Dedifferentiated amniotic fluid mesenchymal stem cell (primary cell): ENCODE measurements at regions not wholly inside any gene's neighbourhood (a gene's known extent, or its start where the extent isn't known, plus 50 kb on each side); places are given as distances from the start of the nearest gene placed in this dataset.
"Not testable (repeated sequence)": the region's sequence is repeated elsewhere in the genome, so short reads cannot be mapped to it uniquely, and the experiment has no call there.

ENCODE experiments used
- DNase-seq: peaks from one replicate; pipeline ENCODE4 v3.0.0-alpha.2; 2016; ENCODE audit errors: extremely low spot score

DNA sequence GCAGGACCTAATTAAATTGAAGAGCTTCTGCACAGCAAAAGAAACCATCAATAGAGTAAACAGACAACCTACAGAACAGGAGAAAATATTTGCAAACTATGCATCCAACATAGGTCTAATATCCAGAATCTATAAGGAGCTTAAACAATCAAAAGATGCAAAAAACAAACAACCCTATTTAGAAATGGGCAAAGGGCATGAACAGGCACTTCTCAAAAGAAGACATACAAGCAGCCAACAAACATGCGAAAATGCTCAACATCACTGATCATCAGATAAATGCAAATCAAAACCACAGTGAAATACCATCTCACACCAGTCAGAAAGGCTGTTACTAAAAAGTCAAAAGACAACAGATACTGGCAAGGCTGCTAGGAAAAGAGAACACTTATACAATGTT lies 189.2 kb downstream of the CYP26B1 start:
- not testable (repeated sequence) for DNase-seq

DNA sequence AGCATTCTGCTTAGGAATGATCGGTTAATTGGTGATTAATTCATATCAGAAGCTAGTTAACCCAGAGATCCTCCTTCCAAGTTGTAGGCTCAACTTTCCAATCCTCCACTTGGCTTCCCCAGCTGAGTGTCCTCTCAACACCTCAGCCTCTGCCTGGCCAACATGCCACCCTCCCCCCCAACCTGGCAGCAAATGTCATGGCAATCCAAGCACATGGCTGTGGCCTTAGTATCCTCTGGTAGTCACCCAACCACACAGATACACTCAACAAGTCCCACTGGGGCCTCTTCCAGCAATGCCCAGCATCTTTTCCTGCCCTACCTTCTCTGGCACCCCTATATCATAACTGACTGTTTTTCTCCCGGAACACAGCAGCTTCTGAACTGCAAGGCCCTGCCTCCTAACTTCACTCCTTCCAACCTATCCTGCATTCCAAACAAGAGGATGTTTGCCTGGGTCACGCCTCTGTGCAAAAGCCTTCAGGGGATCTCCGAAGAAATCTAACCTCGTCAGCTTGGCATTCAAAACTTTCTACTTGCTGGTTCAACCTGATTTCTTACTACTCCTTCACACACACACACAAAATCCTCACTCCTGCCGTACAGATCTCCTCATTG lies 195.0 kb downstream of the CYP26B1 start:
- peak; percentile 62 for DNase-seq

DNA sequence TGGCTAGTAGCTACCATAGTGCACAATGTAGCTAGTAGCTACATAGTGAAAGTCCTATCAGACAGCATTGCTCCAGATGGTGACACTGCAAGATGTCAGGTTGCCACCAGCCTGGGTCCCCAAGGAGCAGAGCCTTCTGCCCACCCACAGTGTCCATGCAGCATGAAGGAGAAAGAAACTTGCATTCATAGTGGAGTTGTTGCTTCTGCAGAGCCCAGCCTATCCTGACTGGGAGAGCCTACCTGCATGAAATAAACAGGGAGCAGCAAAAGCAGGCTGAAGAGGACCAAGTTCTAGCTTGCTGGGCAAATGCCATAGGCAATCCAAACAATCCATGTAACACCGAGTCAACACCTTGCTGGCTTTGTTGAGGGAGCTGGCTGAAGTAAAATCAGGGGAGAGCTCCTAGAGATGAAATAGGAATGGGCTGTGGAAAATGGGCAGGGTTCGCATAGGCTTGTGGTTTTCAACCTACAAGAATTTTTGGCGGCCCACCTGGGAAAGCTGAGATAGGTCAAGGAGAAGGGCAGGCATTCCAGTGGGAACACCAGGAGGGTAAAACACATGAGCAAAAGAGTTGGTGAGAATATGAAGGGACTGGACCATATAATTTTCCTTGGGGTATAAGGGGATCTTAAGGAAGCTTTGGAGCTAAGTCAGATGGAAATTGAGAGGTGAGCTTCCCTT lies 195.8 kb downstream of the CYP26B1 start:
- DNase-seq = no peak

DNA sequence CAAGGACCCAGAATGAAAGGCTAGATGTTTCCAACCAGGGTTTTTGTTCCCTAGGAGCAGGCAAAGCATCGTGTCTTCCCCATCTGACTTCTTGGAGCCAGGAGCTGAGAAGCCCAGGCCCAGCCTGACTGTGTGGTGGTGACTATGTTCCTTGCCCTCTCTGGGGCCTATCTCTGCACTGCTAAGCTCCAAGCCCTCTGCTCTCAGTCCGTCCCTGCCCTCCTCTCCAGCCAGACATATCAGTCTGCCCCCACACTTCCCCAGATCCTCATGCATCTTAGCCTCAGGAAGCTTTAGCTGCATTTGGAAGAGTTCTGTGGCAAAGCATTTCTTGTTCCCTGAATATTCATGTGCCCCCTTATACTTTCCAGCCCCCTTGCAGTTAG lies 196.6 kb downstream of the CYP26B1 start:
- DNase-seq = no peak

DNA sequence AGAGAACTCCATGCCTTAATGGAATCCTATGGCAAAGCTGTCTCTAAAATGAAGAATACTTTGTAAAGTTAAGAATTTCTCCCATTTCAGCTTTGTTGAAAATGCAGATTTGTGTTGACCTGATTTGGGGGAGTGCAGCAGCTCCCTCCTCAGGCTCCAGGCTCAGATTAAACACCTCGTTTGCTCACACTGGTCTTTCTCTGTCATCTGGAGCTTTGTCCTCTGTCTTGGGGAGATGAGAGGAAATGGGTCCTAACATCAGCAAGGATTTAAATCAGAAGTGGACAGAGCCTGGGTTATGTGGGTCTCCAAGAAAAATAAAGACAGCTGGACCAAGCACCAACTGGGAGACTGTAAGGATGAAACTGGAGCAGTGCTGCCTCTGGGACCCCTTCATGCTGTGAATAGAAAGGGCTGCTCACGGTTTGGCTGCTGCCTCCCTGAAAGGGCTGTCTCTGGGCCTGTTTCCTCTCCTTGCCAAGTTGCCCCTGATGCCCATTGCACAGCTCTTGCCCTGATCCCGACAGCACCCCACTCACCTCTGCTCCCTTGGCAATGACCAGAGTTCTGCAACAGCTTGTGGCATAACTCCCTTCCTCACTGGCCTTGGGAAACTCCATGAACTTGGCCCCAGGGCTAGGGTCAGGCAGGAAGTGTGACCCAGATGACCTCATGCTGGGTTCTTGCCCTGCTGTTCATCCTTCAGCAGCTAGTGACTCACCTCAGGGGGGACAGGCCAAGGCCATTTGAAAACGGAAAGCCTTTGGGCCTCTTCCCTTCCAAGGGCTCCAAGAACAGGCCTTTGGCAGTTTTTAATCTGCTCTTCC lies 197.2 kb downstream of the CYP26B1 start:
- no peak for DNase-seq

DNA sequence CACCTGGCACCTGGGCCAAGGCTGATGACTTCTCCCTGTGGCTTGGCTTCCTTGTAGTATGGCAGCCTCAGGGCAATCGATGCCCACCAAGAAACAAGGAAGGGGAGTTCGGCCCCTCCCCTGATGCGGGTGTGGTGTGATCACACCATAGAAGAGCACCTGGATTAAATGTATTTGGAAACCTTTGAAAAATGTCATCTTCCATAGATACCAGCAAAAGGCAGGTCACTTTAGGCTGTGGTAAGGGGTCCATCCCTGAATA lies 198.2 kb downstream of the CYP26B1 start:
- DNase-seq = no peak

DNA sequence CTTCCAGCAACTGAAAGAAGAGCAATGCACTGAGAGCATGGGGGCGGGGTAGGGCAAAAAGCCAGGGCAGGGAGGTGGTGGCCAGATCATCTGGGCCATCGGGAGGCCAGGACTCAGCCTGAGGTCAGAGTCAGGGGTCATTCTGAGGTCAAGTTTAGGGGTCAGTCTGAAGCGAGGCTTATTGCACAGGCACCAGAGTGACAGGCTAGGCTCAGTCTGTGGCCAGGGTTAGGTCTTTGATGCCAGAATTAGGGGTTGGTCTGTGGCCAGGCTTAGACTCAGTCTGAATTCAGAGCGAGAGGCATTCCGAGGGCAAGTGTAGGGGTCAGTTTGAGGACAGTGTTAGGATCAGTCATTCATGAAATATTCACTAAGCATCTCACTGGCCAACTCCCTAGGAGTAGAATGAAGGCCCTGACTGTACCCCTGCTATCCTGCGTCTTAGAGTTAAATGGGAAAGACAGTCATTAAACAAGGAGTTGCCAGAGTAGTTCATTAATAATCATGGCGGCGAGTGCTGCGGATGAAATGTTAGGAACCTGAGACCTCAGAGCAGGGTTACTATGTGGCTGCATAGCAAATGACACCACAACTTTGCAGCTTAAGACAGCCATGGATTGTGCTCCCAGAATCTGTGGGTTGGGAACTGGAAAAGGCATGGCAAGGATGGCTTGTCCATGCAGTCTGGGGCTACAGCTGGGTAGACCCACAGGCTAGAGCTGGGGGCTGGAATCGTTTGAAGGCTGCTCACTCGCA lies 198.7 kb downstream of the CYP26B1 start:
- DNase-seq = peak; percentile 54

DNA sequence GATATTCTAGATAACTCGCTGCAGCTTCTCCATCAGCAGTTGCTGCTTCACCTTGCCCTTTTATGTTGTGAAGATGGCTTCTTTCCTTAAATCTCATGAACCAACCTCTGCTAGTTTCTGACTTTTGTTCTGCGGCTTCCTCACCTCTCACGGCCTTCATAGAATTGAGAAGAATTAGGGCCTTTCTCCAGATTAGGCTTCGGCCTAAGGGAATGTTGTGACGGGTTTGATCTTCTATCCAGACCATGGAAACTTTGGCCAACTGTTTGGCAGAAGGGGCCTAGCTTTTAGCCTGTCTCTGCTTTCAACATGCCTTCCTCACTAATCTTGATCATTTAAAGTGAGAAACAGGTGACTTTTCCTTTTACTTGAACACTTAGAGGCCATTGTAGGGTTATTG lies 199.9 kb downstream of the CYP26B1 start:
- DNase-seq = no peak

DNA sequence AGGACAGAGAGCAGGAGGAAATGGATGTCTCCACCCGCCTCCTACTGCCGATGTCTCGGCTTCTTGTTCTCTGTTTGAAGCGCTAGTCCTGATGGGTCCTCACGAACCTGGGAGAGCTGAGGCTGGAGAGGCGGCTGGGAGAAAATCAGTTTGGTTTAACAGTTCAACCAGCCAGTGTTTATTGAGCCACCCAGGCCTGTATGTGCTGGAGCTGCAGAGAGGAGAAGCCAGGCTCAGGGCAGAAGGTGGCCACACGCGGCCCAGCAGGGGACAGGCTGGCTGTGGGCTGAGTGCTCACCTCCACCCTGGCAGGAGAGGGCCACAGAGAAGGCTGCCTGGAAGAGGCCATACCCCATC lies 202.1 kb downstream of the CYP26B1 start:
- DNase-seq = no peak

DNA sequence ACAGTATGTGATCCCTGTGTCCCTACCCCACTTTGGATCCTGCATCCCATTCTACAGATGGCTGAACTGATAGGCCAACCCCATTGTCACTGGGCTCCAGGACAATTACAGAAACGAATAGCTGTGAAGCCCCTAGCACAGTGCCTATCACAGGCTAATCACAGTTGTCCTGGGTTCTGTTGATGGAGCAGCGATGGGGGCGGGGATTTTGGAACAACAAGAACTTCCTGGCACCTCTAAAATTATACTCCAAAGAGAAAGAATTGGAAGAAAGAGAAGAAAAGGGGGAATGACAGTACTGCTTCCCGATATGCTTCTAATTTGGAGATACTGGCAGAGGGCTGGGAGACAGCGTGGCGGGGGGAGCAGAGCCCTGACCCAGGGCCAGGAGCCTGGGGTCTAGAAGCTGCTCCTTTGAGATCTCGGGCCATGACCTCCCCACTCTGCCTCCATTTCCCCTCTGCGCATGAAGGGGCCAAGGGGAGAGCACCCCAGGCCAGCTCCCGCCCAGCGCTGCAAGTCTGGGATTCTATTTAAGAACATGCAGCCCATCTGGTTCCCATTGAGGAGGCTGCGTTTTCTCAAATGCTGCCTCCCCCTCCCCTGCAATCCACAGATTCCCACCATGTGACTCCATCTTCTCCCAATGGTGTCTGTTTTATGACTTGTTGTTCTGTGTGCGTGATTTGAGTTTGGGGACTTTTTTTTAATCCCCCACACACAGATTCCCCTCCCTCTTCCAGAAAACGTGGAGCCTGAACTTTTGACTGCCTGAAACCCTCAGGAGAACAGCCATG lies 202.7 kb downstream of the CYP26B1 start:
- no peak for DNase-seq

DNA sequence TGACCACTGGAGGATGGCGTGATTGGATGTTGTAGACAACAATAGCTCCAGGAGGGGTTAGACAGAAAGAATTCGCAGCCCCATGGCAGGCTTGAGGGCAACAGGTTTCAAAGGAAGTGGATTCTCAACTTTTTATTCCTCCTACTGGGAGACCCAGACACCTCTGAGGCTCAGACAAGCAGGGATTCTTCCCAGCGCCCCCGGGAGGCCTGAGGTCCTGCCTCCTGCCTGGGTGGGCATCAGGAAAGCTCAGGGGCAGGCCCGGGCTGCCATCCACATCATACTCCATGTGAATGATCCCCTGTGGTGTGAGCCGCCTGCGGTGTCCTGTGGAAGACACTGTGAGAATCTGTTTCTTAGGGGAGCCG lies 203.5 kb downstream of the CYP26B1 start:
- no peak for DNase-seq

DNA sequence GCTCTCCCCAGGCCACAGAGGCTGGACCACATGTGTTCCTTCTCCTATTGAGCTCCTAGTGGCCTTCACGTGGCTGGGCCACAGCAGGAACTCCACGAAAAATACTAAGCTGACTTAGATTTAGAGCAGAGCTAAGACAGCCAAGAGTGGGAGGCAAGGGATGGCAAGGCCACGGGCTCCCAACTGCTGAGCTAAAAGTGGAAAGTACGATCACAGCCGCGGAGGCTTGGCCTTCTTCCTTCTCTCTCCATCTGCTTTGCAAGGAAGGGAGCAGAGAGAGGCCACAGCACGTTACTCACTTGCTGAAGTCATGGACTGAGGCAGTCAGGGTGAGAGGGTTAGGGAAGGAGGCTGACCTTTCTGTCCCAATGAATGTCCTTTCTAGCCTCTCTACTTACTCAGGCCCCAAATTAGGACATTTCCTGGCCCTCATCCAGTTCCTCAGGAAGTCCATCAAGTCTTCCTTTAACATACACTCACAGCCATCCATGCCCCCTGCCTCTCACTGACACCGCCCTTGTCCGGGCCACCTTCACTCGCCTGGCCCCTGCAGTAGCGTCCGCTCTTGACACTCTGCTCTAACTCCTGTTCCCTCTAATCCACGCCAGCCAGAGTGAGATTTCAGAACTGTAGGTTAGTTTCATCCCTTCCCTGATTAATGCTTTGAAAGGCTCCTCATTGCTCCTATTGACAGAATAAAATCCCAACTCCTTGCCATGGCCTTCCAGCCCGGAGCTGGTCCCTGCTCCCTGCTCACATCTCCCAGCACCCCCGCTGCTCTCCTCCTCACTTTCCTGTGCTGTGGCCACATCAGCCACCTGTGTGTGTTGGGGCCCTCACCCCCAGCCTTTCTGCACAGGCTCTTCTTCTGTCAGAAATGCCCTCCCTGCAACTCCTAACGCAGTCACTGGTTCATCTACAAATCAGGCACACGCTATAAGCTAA lies 204.2 kb downstream of the CYP26B1 start:
- no peak for DNase-seq

DNA sequence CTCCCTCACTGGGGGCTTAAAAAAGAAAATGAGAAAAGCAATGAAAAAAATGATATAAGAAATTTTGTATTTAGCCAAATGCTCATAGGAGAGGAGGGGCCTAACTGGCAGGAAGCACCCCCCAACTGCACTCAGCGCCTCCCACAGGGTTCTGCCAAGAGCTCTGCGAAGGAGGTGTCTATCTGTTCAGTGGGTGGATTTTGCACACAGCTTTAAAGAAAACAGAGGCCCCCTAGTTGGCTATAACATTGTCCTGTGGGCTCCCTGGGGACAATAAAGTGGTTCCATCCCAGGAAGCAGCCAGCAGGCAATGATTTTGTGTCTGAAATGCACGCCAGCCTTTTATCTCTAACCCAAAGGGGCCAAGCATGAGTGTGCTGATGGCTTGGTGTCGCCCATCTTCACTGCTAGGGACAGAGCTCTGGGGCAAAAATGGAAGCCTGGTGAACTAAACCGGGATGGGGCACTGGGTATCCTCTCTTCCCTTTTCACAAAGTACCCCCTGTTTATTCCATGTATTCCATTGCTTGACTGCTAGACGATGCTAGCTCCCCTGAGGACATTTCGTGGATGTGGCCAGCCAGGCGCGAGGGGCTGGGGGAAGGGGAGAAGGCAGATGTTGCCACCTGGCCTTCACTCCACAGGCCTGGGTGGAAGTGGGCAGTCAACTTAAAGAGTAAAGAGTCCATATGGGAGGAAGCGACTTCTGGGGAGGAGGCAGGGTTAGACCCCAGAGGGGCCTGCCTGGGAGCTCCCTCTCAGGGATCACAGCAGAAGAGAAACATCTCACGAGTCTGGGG lies 205.7 kb downstream of the CYP26B1 start:
- no peak for DNase-seq

DNA sequence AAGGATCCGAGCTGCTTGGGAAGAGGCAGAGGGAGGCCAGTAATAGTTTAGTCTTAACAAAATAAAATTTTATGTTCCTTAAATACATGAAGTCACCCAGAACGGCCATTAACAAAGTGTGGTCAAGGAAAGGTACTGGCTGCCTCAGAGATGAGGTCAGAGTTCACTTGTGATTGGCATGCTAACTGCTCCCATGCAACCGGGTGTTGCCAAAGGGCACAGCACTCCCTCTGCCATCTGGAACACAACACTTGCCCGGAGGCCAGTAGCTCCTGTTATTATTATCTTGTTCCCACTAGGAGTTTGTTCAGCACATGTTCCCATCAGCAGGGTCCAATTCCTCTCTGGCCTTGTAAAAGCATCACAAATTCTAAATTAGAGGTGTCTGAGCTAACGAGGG lies 207.0 kb downstream of the CYP26B1 start:
- no peak for DNase-seq

DNA sequence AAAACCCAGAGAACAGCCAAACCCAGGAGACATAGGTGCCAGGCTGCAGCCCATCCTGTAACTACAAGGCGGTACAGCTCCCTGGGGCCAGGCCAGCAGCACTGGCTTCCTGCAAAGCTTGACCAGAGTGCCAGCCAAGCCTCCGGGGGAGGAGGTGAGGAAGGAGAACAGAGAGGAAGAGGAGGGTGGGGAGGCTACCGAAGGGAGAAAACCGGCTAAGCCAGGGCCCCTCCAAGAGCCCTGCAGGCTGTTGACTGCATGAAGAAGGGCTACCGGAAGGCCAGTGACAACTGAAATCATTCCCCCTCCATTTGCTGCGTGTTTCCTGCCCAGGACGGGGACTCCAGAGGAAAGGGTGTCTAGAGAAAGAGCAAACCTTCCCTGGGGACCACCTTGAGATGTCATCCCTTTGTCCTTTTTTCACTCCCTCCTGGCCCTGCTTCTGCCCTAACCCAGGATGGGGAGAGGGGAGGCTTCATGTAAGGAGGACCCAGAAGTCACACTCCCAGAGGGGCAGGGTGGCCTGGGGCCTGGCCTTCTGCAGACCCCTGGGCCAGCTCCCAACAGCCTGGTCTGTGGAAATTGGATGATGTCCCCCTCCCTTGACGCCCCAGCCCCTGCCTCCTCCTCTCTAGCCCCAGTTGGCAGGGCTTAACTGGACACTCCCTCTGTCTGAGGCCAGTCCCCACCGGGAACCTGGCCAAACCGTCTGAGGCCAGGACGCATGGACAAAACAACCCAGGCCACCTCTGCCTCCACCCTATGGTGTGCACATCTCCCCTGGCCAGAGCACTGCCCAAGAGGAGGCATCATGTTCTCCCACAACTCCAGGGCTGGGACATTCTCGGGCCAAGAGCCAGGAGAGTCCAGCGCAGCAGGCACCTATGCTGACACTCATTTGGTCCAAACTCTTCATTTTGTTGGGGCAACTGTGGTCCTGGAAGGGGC lies 207.8 kb downstream of the CYP26B1 start:
- no peak for DNase-seq

DNA sequence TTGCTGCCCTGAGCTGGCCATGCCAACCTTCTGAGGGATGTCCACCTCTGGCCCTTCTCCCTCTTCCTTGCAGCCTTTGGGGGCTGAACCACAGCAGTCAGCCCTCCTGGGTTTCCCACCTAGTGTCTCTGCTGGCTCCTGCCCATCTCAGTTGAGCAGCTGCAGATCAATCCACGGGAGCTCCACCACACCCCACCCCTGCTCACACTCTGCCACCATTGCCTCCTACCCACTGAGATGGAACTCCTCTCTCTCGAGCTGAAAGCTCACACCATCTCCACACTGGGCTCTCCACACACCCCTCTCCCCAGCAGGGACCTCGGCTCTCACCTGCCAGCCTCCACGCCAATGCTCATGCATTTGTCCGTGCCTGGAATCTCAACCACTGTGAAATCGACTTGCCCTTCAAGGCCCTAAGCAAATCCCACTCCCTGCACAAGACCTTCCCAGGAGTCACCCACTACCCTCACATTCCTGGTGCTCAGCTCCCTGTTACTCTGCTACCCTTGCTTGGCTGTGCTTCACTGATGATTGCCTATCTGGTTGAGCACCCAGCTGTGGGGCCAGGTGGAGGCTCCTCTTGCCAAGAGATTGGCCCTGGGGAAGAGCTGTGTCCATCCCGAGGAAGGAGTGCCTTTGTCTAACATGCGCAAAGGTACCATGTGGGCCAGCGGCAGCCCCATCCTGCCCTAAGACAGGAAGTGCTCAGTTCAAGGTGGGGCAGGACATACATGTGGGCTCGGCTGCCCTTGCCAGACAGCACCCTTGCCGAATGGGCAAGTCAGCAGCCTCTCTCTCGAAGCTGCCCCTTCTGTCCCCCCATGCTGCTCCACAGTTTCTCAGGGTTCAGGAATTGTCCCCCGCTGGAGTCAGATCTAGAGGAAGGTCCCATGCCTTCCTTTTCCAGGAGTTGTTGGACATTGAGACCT lies 208.7 kb downstream of the CYP26B1 start:
- DNase-seq = no peak

DNA sequence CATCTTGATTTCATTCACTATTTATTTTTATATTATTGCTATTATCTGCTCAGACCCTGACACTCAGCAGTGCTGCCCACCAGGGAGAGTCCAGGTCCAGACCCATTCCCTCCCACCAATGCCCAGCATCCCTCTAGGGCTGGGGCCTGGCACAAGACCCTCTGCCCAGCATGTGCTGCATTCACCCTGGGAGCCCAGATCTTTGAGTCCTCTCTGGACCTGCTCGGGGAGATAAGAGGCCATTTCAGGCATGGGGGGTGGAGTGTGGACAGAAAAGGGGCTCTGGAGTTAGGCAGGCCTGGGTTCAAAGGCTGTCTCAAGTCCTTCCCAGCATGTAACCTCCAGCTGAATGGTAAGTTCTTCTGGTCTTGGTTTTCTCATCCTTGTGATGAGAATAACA lies 209.6 kb downstream of the CYP26B1 start:
- DNase-seq = no peak

DNA sequence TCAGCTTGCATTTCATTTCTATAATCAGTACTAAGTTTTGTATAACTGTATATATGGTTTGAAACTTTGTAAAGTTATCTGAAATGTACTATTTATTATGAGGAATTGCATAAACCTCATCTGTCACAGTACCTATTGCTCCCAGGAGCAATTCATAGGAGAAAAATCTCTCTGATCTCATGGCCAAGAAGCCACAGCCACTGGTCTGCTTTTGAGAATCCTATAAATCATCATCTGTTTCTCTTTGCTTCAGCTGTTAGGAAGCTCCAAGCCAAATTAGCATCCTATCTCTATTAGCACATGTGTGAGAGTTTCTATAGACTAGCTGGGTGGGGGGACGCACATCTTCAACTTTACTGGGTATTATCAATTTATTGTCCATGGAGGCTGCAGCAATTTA lies 210.3 kb downstream of the CYP26B1 start:
- no peak for DNase-seq
